DMS 273 treated with DMSO at 0.1 percent for 48 hours (cell line): ENCODE measurements at regions not wholly inside any gene's neighbourhood (a gene's known extent, or its start where the extent isn't known, plus 50 kb on each side); places are given as distances from the start of the nearest gene placed in this dataset.
"Not testable (repeated sequence)": the region's sequence is repeated elsewhere in the genome, so short reads cannot be mapped to it uniquely, and the experiment has no call there.

Experiments
- DNase-seq: peaks from one replicate; lab custom pipeline; 2025; lab: John Stamatoyannopoulos, UW

DNA sequence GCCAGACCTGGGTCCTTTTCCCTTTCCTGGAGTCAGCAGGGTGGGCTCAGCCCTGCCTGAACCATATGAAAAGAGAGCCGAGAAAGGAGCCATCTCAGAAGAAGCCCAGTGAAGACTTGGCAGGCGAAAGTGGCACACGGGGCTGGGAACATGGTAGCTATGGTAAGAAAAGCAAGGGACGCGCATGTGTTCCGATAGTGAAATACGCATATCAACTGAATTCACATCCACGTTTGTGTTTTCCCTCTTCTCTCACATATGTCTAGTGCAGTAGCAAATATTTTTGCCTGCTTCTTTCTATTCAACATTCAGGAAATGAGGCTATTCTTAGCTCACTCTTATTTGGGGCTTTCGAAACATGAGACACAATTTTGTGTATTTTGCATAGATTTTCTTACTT lies 54.1 kb upstream of the PEG3 start:
- no peak for DNase-seq

DNA sequence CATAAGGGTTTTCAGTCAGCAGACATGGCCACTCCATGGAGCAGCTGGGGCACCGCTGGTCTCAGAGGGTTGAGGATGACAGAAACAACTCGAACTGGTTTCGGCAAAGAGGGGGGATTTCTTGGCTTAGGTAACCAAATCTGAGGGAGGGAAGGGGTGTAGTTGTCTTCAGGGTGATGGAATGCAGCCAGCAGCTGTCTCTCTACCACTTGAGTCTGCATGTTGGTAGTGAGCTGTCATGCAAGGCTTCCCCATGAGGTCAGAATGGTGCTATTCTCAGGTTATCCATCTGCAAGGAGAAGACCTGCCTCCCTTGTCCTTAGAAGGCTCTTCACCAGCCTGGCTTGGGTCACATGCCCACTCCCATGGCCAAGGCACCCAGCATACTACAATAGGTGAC lies 55.6 kb upstream of the PEG3 start:
- no peak for DNase-seq

DNA sequence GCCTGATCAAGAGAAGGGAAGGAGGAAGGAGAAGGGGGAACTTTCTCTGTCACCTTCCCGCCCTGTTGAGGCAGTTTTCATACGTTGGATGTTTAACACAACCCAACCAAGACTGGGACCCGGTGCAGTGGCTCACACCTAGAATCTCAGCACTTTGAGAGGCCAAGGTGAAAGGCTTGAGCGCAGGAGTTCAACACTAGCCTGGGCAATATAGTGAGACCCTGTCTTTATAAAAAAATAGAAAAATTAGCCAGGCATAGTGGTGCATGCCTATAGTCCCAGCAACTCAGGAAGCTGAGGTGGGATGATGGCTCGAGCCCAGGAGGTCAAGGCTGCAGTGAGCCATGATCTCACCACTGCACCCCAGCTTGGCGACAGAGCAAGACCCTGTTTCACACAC lies 59.4 kb upstream of the PEG3 start:
- DNase-seq, result no peak

- DNase-seq, result peak; percentile 39
Measured at GRCh38 chr19:56900573-56901097, 60.1 kb upstream of the PEG3 start.

DNA sequence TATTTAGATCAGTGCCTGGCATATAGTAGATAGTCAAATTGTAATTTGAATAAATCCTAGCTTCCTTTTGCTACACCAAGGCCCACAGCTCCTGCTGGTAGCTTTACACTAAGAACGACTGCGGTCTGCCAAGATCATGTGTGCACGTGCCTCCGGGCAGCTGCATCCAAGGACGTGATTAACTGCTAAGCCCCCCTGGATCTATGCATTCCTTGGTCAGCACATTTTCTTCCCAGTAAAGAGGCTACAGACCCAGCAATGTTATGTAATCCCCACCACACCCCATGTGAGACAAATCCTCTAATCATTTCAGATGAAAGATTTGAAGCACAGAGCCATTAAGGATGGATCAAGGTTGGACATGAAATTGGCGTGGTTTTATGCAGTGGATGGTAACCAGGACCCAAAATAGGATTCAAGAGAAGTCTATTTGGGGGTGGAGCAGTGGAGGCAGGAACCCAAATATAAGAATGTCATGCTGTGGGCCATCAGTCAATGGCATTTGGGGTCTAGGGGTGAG lies 65.2 kb upstream of the PEG3 start:
- DNase-seq, result no peak

- no peak for DNase-seq
Measured at GRCh38 chr19:56912401-56913112, 72.0 kb upstream of the PEG3 start.

GRCh38 chr19:56913113-56913455 lies 72.6 kb upstream of the PEG3 start:
- not testable (repeated sequence) for DNase-seq

- DNase-seq, result no peak
Measured at GRCh38 chr19:56916528-56916927, 76.0 kb upstream of the PEG3 start.

- no peak for DNase-seq
Measured at GRCh38 chr19:56917529-56917928, 77.0 kb upstream of the PEG3 start.

- peak; percentile 34 for DNase-seq
Measured at GRCh38 chr19:56917998-56918397, 77.5 kb upstream of the PEG3 start.

DNA sequence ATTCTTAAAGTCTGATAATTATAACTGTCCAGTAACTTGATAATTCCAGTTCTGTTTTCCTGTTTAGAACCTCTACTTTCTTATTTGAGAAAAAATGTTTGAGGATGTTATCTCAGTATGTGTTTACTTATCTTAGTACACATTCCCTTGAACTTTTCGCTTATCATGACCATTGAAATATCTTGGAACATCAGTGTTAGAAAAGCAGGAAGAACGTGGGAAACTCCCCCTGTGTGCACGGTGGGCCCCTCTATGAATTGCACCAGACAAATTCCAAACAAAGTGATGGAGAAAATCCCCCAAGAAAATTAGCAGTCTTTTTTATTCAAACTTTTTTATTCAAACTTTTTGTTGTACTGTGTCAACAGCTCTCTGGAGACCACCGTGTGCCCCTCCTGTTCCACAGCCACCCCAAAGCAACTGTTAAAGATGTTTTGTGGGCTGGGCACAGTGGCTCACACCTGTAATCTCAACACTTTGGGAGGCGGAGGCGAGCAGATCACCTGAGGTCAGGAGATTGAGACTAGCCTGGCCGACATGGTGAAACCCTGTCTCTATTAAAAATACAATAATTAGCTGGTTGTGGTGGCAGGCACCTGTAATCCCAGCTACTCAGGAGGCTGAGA lies 78.3 kb upstream of the PEG3 start:
- no peak for DNase-seq

- no peak for DNase-seq
Measured at GRCh38 chr19:56919308-56919995, 78.9 kb upstream of the PEG3 start.

DNA sequence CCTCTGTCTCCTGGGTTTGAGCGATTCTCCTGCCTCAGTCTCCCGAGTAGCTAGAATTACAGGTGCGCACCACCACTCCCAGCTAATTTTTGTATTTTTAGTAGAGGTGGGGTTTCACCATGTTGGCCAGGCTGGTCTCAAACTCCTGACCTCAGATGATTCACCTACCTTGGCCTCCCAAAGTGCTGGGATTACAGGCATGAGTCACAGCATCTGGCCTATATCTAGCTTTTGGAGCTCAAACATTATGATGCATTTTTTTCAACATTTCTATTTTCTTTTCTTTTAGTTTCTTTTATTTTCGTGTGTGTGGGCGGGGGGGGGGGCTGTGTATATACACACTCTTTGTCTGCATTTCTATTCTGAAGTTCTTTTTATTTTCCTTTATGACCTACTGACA lies 85.6 kb upstream of the PEG3 start:
- not testable (repeated sequence) for DNase-seq

DNA sequence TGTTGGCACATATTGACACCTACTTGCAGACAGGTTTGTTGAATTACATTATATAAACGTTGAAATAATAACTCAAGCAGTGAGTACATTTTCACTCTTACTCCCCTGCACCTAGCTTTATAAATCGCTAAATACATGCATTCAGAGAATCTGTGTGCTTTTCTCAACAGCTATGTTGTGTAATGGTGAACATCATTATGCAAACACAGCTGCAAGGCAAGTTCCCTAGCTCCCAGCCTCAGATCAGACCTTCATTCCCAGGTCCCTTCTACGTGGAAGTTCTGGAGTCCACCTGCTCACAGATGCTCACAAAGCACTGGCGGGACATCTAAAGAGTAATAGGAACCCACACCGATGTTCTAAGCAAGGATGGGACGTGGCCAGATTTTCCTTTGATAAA lies 86.8 kb upstream of the PEG3 start:
- no peak for DNase-seq

GRCh38 chr19:56927791-56928207 lies 87.3 kb upstream of the PEG3 start:
- DNase-seq, result no peak

DNA sequence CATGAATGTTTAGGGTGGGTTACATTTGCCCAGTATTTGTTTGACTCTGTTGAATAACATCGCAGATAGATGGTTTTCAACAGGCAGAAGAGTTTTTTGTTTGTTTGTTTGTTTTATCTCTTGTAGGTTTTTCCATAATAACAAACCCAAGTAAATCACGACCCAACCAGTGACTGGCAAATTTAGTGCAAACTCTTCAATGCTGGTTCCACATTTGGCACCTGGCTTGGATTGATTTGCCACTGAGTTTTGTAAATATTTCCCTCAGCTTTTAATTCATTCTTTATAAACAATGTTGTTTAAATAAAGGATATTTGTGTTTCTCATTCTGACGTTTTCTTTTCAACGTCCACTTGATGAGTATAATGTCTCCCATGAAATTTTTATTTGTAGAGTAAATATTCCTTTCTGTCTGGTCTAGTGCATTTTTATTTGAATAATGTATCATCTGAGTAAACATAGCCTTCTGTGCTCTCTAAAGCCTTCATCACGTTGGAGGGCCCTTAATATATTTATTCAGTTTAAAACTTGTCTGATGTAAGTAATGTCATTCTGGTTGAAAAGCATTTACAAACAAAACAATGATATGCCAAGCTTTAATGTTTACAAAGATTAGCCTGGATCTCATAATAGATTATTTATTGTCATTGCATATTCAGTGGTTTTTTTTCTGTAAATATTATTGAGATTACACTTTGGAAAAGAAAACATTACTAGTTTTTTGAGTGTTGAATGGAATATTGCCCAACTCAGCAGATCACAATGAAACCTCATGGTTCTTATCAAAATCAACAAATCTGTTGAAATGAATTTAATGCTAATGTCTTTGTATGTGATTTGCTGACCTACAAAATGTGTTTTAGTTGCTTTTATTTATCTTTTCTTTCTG lies 90.4 kb upstream of the PEG3 start:
- no peak for DNase-seq

GRCh38 chr19:56933014-56933705 lies 92.6 kb upstream of the PEG3 start:
- no peak for DNase-seq

DNA sequence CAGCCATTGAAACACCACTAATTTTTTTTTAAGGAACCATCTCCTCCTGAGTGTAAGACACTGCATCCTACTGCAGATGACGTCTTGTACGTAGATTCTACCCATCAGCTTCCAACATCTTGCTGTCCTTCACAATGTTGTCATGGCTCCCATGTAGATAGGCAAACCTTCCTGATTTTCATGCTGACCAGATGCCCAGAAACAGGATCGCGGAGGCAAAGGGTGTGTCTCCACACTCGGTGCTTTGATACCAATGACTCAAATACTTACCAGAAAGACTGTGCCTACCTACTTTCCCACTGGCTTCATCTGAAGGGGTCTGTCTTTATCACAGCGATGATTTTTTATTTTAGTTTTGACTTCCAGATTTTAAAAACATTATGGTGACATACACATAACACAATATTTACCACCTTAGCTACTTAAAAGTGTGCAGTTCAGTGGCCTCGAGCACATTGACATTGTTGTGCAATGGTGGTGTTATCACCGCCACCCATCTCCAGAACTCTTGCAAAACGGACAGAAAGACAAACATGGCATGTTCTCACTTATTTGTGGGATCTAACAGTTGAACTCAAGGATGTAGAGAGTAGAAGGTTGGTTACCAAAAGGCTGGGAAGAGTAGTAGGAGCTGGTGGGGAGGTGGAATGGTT lies 94.0 kb upstream of the PEG3 start:
- DNase-seq, result no peak

- no peak for DNase-seq
Measured at GRCh38 chr19:56939951-56940350, 99.4 kb upstream of the PEG3 start.

- DNase-seq, result no peak
Measured at GRCh38 chr19:56942756-56943155, 102.2 kb upstream of the PEG3 start.

DNA sequence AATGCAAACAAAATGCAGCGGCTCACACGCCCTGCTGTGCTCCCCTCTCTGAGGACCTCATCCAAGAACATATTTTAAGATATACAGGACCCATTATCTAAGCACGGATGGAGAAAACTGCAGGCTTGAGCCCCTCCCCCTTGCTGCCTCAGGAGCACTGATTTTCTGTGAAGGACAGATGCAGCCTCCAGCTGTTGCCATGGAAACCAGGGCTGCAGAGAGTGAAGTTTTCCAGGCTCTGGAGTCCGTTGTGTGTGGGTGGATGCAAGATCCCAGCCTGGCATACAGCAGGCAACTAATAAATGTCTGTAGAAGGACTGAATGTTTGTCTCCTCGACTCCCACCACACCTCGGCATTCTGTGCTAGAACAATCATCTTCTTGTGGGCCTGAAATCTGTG lies 105.6 kb upstream of the PEG3 start:
- DNase-seq, result no peak
